ENCODE measurements at regions not wholly inside any gene's neighbourhood (a gene's known extent, or its start where the extent isn't known, plus 50 kb on each side); places are given as distances from the start of the nearest gene placed in this dataset.

DNA sequence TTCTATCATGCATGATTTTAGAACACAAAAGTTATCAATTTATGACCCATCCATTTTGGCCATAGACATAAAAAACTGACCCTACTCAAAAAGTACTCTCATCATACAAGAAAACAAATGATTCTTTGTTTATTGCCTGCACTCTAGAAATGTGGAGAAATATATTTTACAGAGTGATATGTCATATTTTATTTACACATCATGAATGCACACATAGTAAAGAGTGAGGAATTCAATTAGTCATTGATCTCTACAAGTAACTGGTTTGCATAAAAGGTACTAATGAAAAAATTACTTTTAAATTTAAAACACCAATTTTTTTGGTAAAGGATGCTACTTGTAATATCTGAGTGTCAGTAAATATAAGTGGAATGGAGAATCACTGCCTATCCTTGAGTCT, 242.5 kb upstream of the FAT4 start:
- TF ChIP-seq, protein P1, sequence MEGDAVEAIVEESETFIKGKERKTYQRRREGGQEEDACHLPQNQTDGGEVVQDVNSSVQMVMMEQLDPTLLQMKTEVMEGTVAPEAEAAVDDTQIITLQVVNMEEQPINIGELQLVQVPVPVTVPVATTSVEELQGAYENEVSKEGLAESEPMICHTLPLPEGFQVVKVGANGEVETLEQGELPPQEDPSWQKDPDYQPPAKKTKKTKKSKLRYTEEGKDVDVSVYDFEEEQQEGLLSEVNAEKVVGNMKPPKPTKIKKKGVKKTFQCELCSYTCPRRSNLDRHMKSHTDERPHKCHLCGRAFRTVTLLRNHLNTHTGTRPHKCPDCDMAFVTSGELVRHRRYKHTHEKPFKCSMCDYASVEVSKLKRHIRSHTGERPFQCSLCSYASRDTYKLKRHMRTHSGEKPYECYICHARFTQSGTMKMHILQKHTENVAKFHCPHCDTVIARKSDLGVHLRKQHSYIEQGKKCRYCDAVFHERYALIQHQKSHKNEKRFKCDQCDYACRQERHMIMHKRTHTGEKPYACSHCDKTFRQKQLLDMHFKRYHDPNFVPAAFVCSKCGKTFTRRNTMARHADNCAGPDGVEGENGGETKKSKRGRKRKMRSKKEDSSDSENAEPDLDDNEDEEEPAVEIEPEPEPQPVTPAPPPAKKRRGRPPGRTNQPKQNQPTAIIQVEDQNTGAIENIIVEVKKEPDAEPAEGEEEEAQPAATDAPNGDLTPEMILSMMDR (IDR thresholded peaks at IDR 0.05; ENCODE audit: extremely low read depth in 1 of 2, insufficient read depth in 1 of 2, low read depth in 1 of 2, low read length in 2 of 2) = no peak
- no peak for TF ChIP-seq FOS (IDR thresholded peaks at IDR 0.05; ENCODE audit: borderline replicate concordance, insufficient read depth, low read length)
- no peak for TF ChIP-seq EZH2 (IDR thresholded peaks at IDR 0.05; ENCODE audit: borderline replicate concordance, low read depth, low read length, severe bottlenecking)
